ENCODE measurements at regions not wholly inside any gene's neighbourhood (a gene's known extent, or its start where the extent isn't known, plus 50 kb on each side); places are given as distances from the start of the nearest gene placed in this dataset.
"Not testable (repeated sequence)": the region's sequence is repeated elsewhere in the genome, so short reads cannot be mapped to it uniquely, and the experiment has no call there.

DNA sequence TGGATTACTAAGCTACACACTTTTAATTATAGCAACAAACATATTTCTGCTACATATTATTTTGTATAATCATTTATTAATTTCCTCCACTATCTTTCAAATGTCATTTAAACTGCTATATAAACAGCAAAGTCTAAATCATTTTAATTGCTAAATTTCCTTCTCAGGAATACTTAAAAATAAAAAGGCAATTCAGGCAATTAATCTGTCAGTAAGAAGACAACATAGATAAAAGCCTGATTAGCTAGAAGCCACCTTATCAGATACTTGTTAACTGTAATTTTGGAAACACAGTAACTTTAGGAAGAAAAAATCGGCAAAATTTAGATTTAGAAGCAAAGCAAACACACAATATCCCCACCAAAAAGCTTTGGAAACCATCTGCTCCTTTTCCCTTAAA is 188.2 kb upstream of the ZNF804A start:
- no peak overlapping the region for H3K4me3 ChIP-seq (ENCODE audit: low read depth, low read length)
- CTCF ChIA-PET: no interaction called here
- TF ChIP-seq, protein P1, sequence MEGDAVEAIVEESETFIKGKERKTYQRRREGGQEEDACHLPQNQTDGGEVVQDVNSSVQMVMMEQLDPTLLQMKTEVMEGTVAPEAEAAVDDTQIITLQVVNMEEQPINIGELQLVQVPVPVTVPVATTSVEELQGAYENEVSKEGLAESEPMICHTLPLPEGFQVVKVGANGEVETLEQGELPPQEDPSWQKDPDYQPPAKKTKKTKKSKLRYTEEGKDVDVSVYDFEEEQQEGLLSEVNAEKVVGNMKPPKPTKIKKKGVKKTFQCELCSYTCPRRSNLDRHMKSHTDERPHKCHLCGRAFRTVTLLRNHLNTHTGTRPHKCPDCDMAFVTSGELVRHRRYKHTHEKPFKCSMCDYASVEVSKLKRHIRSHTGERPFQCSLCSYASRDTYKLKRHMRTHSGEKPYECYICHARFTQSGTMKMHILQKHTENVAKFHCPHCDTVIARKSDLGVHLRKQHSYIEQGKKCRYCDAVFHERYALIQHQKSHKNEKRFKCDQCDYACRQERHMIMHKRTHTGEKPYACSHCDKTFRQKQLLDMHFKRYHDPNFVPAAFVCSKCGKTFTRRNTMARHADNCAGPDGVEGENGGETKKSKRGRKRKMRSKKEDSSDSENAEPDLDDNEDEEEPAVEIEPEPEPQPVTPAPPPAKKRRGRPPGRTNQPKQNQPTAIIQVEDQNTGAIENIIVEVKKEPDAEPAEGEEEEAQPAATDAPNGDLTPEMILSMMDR (IDR thresholded peaks at IDR 0.05; ENCODE audit: low read depth, low read length): no peak
- no peak for DNase-seq (ENCODE audit: low read depth, low spot score)
- no peaks in the 10 kb centered on the region for H3K27me3 ChIP-seq (ENCODE audit: control insufficient read depth, insufficient read depth, low read length)
- H3K27ac ChIP-seq (ENCODE audit: low read depth, low read length): no peak overlapping the region
- H3K9me3 ChIP-seq (ENCODE audit: control insufficient read depth, insufficient read depth, low read length): peaks cover 2% of the 10 kb centered on the region; the same call in 1 of the 2 replicates
- POLR2A ChIA-PET: no interaction called here

DNA sequence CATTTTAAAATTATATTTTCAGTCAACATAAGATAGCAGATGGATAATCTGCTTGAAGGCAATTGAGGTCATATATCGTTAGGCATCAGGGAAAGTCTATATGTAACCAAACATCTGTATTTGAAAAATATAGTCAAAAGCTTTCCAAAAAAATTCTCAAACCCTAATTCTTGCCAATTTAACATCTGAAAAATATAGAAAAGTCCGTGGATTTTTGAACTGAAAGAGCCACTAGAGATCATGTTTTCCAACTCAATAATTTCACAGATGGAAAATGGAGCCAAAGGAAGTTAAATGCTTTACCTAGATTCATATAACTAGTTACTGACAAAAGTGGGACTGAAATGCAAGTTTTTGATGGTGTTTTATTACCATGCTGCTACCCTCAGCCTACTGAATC is 185.1 kb upstream of the ZNF804A start:
- TF ChIP-seq, protein P1 (IDR thresholded peaks at IDR 0.05; ENCODE audit: low read depth, low read length): no peak
- POLR2A ChIA-PET: no interaction called here
- no peak for DNase-seq (ENCODE audit: low read depth, low spot score)
- no peak overlapping the region for H3K27ac ChIP-seq (ENCODE audit: low read depth, low read length)
- CTCF ChIA-PET: no interaction called here
- 0 out of 2 replicates have a peak, but pooled peaks cover 3% of the 10 kb centered on the region for H3K9me3 ChIP-seq (ENCODE audit: control insufficient read depth, insufficient read depth, low read length)
- no peaks in the 10 kb centered on the region for H3K27me3 ChIP-seq (ENCODE audit: control insufficient read depth, insufficient read depth, low read length)
- no peak overlapping the region for H3K4me3 ChIP-seq (ENCODE audit: low read depth, low read length)

DNA sequence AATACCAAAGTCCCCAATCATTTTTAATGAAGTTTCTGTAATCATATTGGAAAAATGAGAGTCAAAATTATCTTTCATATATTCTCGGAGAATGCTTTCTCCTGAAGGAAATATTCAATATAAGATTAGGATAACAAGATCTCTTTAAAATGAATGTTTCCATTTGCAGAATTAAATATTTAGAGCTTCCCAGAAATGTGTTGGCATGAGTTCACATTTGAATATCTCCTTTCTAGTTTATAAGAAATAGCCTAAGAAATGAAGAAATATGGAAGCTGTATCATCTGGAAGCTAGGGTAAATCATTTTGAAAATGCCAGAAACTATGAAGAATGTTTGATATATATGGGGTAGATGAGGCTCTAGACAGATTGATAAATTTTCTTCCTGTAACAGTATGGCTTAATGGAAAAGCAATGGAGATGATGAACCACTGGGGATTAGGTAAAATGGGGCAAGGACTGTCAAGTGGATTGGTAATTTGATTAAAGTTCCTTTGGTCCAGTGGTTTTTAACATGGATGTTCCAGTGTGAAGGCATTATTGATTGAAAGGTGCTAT is 184.6 kb upstream of the ZNF804A start:
- H3K4me3 ChIP-seq (ENCODE audit: low read depth, low read length): no peak overlapping the region
- TF ChIP-seq, protein P1 (IDR thresholded peaks at IDR 0.05; ENCODE audit: low read depth, low read length): no peak
- no peak overlapping the region for H3K27ac ChIP-seq (ENCODE audit: low read depth, low read length)
- H3K27me3 ChIP-seq (ENCODE audit: control insufficient read depth, insufficient read depth, low read length): no peaks in the 10 kb centered on the region
- POLR2A ChIA-PET: no interaction called here
- DNase-seq (ENCODE audit: low read depth, low spot score): no peak
- CTCF ChIA-PET: no interaction called here
- 0 out of 2 replicates have a peak, but pooled peaks cover 3% of the 10 kb centered on the region for H3K9me3 ChIP-seq (ENCODE audit: control insufficient read depth, insufficient read depth, low read length)

DNA sequence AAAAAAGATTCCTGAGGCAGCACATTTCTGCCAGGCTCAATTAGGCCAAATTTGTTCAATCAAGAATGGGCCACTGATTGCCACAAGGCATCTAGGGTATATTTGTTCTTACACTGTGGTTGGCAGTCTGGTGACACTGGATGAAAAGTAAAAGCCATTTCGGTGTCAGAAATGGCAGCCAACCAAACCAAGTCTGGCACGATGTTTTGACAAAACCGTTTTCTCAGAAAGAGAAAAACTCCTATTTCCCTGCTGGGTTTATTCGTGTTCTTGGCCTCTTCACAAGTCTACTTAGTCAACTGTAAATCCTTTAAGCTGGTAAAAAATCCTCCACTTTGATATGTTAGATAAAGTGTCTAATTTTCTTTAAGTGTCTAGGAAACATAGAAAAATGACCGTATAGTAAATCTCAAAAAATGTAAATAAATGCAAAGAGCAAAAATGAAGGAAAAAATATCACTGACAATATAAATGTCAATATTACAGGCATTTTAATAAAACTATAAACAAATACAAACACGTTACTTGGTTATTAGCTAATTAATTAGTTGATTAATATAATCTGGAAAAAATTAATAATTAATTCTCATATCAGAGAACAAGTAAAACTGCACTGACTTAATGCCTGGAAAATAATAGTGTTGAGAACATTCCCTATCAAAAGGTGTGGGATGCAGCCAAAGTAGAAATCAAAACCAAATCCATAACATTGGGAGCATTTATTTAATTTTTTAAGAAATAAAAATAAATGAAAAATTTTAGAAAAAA is 182.0 kb upstream of the ZNF804A start:
- TF ChIP-seq, protein P1 (IDR thresholded peaks at IDR 0.05; ENCODE audit: low read depth, low read length): no peak
- CTCF ChIA-PET: no interaction called here
- no peak overlapping the region for H3K27ac ChIP-seq (ENCODE audit: low read depth, low read length)

DNA sequence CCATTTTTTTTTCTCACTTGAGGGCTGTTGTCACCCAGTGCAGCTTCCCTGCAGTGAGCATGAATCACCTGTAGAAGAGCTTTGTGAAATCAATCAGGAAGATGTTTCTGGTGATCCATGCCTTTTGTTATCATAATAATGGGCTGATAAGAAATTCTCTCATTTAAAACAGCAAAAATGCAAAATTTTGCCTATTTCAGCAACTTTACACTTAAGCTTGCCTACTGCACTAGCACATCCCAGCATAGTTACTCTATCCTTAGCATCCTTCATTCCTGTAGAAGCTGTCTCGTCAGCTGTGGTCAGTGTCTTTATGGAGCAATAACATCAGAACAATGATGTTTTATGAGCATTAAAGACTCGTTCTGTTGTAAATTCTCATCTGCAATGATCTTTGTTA is 178.6 kb upstream of the ZNF804A start:
- DNase-seq (ENCODE audit: low read depth, low spot score): no peak
- Histone ChIP-seq H3K27me3 (ENCODE audit: control insufficient read depth, insufficient read depth, low read length) (no peaks in the 10 kb centered on the region), H3K4me3 (ENCODE audit: low read depth, low read length) (no peak overlapping the region), H3K9me3 (ENCODE audit: control insufficient read depth, insufficient read depth, low read length) (0 out of 2 replicates have a peak, but pooled peaks cover 3% of the 10 kb centered on the region), H3K27ac (ENCODE audit: low read depth, low read length) (no peak overlapping the region)
- TF ChIP-seq, protein P1 (IDR thresholded peaks at IDR 0.05; ENCODE audit: low read depth, low read length): no peak
- POLR2A ChIA-PET: no interaction called here
- CTCF ChIA-PET: no interaction called here

More for the DNA sequence above, 182.0 kb upstream of the ZNF804A start:
- Histone ChIP-seq H3K9me3 (ENCODE audit: control insufficient read depth, insufficient read depth, low read length) (0 out of 2 replicates have a peak, but pooled peaks cover 3% of the 10 kb centered on the region), H3K4me3 (ENCODE audit: low read depth, low read length) (no peak overlapping the region), H3K27me3 (ENCODE audit: control insufficient read depth, insufficient read depth, low read length) (no peaks in the 10 kb centered on the region)
- POLR2A ChIA-PET: no interaction called here
- DNase-seq (ENCODE audit: low read depth, low spot score): no peak

DNA sequence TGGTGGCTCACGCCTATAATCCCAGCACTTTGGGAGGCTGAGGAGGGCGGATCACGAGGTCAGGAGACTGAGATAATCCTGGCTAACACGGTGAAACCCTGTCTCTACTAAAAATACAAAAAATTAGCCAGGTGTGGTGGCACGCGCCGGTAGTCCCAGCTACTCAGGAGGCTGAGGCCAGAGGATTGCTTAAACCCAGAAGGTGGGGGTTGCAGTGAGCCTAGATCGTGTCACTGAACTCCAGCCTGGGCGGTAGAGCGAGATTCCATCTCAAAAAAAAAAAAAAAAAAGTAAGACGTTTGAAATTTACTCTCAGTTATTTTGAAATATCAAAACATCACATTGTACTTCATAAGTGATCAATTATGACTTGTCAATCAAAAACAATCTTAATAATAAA is 176.9 kb upstream of the ZNF804A start:
- DNase-seq (ENCODE audit: low read depth, low spot score); POLR2A ChIA-PET; H3K4me3 ChIP-seq (ENCODE audit: low read depth, low read length); CTCF ChIA-PET; H3K27ac ChIP-seq (ENCODE audit: low read depth, low read length); H3K27me3 ChIP-seq (ENCODE audit: control insufficient read depth, insufficient read depth, low read length); H3K9me3 ChIP-seq (ENCODE audit: control insufficient read depth, insufficient read depth, low read length): not testable (repeated sequence)
